ENCODE measurements at regions not wholly inside any gene's neighbourhood (a gene's known extent, or its start where the extent isn't known, plus 50 kb on each side); places are given as distances from the start of the nearest gene placed in this dataset.

GRCh38 chr6:148027201-148027600 lies 315.4 kb upstream of the SASH1 start:
- no peak for TF ChIP-seq CTCF (IDR thresholded peaks at IDR 0.05; ENCODE audit: insufficient read depth, low read depth, low read length)
- no peak for TF ChIP-seq EZH2 (IDR thresholded peaks at IDR 0.05; ENCODE audit: insufficient read depth, low read length)

All from astrocyte (in vitro differentiated cells and primary cell).